GM12875 (cell line): ENCODE measurements at regions not wholly inside any gene's neighbourhood (a gene's known extent, or its start where the extent isn't known, plus 50 kb on each side); places are given as distances from the start of the nearest gene placed in this dataset.

ENCODE experiments used
- H3K4me3 ChIP-seq: one replicate; pipeline ENCODE4 v1.5.1; 2011; ENCODE audit warnings: low read depth, low read length, control low read depth
- TF ChIP-seq, protein P1 (sequence below): IDR thresholded peaks from 2 replicates; pipeline ENCODE4 v1.5.1; 2011; ENCODE audit warnings: low read depth, mild to moderate bottlenecking, control low read depth, inconsistent platforms, low read length, moderate library complexity, borderline replicate concordance; ENCODE audit not compliant: insufficient read depth

DNA sequence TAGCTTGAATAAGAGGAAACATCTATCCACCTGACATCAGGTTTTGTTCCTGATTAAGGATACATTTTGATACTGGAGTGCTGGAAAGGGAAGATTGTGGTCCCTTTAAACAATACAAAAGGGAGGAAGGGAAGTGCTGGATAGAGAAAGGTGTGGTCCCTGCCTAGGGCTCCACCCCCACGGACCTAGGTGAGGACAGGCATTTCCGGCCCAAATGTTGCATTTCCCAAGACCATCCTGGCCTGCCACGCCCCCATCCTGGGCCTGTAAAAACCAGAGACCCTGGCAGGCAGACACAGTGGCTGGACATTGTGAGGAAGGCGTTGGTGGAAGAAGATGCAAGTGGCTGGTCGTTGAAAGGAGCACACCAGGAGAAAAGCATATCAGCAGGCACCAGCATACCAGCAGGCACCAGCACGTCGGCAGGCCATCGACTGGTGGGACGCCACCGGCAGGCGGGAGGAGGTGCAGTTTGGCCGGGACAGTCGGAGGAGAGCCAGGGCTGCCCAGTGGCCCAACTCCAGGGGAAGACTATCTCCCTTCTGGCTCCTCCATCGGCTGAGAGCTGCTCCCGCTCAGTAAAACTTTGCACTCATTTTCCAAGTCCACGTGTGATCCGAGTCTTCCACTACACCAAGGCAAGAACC is 53.2 kb upstream of the AMN1 start:
- H3K4me3 ChIP-seq: no peak overlapping the region
- TF ChIP-seq, protein P1, sequence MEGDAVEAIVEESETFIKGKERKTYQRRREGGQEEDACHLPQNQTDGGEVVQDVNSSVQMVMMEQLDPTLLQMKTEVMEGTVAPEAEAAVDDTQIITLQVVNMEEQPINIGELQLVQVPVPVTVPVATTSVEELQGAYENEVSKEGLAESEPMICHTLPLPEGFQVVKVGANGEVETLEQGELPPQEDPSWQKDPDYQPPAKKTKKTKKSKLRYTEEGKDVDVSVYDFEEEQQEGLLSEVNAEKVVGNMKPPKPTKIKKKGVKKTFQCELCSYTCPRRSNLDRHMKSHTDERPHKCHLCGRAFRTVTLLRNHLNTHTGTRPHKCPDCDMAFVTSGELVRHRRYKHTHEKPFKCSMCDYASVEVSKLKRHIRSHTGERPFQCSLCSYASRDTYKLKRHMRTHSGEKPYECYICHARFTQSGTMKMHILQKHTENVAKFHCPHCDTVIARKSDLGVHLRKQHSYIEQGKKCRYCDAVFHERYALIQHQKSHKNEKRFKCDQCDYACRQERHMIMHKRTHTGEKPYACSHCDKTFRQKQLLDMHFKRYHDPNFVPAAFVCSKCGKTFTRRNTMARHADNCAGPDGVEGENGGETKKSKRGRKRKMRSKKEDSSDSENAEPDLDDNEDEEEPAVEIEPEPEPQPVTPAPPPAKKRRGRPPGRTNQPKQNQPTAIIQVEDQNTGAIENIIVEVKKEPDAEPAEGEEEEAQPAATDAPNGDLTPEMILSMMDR: no peak

DNA sequence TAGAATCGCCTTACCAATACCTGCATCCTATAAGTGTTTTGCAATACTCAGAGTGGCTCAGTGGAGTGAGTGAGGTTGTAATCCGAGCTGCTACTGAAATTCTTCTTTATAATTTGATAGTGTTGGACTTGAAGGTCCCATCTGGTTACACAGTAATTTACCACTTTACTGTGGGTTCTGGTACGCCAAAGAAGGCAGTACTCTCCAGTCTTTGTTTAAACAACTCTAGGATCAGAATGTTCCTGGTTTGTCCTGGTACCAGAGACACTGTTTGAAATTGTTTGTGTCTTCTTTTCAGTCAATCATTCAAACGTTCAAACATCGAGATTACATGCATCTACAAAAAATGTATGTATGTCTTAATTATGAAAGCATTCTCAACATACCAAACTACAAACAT is 51.3 kb upstream of the AMN1 start:
- H3K4me3 ChIP-seq: no peak overlapping the region
- TF ChIP-seq, protein P1: no peak

DNA sequence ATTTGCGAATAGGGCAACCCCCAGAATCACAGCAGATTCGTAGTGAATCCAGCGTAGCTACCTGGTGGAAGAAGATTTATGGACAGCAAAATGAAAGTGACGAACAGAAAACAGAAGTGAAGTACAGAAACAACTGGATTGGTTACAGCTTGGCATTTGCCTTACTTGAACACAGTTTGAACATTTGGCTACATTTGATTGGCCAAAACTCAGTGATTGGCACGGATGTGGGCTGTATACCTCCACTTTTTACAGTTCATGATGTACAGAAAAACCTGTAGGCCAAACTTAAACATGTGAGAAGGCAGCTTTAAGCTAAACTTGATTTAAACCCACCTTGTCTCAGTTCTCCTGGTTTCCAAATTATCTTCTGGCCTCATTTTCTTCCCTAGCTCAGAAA is 49.9 kb upstream of the AMN1 start:
- TF ChIP-seq, protein P1: no peak
- no peak overlapping the region for H3K4me3 ChIP-seq
